NCI-H2107 treated with DMSO at 0.1 percent for 48 hours (cell line): ENCODE measurements at regions not wholly inside any gene's neighbourhood (a gene's known extent, or its start where the extent isn't known, plus 50 kb on each side); places are given as distances from the start of the nearest gene placed in this dataset.

Experiments
- DNase-seq: peaks from one replicate; lab custom pipeline; 2025; ENCODE audit not compliant: unreplicated experiment; lab: John Stamatoyannopoulos, UW

- DNase-seq: no peak
Measured at GRCh38 chr4:79034544-79034943, 95.3 kb upstream of the PAQR3 start.

GRCh38 chr4:79030973-79031372 is 91.7 kb upstream of the PAQR3 start:
- no peak for DNase-seq

- DNase-seq: no peak
Measured at GRCh38 chr4:79027656-79028055, 88.4 kb upstream of the PAQR3 start.

- DNase-seq: no peak
Measured at GRCh38 chr4:79025170-79025569, 85.9 kb upstream of the PAQR3 start.

DNA sequence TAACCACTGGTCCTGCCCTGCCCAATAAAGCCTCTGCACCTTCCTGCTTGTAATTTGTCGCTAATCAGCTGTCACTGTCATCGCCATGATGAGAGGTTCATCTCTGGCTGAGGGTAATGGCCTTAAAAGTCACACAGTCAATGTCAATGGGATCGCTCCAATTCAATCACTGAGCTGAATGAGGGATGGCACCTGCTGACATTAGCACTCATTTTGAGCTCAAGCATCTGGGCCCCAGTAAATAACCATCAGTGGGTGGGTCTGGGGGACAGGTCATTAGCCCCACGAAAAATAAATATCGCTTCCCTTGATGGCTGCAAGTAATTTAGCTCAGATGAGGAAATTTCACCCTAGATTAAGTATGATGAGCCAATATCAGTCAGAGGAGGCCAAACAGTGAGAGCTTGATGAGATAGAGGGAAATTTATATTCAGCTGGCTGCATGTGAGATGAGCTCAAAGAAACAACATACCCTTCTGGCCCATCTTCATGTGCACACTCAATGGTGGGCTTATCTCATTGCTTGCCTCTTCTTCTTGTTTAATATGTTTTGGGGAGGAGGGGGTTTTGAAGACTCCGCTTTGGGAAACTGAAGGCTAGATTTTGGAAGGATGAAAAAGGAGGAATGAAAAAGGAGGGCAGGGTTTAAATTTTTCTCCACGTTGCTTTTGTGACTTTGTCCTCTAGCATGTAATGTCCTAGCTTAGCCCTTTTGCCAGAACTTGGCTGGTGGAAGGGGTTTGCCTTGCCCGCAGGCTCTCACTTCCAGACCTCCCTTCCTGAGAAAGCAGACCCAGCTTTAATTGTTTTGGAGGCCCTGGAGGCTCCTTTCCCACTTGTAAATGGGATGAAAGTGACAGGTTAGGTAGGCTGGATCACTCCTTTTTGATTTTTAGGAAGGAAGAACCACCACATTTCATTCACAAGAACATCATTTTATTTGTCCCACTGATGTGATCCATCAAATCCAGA is 84.8 kb upstream of the PAQR3 start:
- no peak for DNase-seq

DNA sequence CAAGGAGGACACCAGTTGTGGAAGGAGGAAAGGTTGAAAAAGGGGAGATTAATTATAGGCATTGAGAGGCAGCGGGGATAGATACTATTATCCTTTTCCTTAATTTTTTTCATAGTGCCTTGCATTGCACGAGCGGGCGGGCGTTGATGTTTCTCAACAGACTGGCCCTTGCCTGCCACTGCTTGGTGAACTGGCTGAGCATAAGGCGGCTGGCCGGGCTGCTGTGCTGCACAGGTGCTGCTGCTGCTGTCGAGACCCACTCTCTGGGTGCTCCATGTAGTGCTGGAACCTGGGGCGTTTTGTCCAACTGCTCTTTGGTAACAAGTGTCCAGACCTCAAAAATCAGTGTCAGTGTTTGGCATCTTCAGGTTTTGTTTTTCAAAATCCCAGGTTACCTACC is 83.3 kb upstream of the PAQR3 start:
- no peak for DNase-seq

- DNase-seq: no peak
Measured at GRCh38 chr4:79017481-79017880, 78.2 kb upstream of the PAQR3 start.

DNA sequence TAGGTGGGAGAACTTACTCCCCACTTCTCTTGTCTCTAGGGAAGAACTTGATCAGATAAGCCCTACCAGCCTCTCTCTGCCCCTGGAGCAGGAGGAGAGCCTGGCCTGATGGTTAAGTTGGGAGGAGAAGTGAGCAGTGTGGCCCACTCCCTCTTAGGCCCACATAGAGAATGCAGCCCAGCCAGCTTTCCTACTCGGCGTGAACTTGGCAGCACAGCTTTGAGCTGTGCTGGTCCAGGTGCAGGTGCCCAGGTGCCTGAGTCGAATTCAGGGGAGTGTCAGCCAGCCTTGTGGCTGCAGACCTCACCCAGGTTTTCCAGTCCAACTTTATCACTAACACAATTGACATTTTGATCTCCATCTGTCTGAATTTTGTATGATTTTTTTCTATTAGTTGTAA is 77.6 kb upstream of the PAQR3 start:
- DNase-seq: no peak

DNA sequence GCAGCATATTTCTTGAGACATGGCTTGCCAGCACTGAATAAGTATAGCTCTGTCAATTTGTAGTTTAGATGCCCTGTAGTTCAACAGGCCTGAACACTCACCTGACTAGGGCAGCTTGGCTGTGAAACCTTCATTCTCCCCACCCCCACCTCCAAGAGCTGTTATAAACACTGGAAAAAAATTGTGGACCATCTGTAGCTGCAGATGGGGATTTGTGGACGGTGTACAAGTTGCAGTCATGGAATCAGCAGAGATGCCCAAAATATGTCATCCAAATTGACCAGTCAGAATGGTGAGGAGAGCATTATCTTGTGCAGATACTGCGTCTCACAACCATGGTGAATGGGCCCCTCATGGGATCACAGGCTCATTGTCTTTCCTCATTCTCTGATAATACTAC is 76.2 kb upstream of the PAQR3 start:
- no peak for DNase-seq

GRCh38 chr4:79014230-79014629 is 75.0 kb upstream of the PAQR3 start:
- DNase-seq: no peak

GRCh38 chr4:79013756-79014155 is 74.5 kb upstream of the PAQR3 start:
- no peak for DNase-seq

DNA sequence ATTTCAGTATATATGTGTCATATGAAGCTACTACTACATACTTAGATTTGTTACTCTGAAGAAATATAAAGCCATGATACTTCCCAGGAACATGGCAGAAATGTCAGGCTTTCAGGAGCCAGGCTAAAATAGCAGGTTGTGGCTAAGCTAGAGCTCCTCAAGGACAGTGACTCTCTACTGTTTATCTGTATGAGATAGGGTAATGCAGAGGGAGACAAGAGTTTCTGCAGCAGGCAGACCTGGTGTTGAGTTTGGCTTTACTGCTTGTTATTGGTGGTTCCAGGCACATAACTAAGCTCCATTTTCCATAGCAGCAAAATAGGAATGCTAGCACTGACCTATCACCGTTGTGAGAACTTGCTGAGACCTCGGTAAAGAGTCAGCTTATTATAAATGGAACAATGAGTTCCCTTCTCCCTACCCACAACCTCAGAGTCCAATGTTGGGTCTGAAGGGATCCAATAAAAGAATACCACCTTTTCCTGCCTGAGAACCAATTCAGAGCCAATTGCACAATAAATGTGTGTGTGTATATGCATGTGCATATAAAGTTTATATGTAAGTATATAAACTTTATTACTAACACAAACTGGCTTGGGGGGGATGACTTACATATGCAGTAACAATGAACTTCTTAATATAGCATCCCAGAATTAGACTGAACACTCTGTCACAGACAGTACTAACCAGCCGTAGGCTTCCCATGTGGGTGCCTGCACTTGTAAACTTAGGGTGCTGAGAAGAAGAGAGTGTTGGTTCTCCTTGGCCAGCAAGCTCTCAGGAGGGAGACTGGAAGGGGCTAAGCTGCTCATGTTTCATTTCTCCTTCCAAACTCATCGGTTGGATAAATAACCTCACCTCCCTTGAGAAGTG is 51.9 kb upstream of the PAQR3 start:
- no peak for DNase-seq

- no peak for DNase-seq
Measured at GRCh38 chr4:78989697-78990270, 50.5 kb upstream of the PAQR3 start.
